Tibial nerve (tissue), 4 donors: ENCODE measurements at regions not wholly inside any gene's neighbourhood (a gene's known extent, or its start where the extent isn't known, plus 50 kb on each side); places are given as distances from the start of the nearest gene placed in this dataset.
"Not testable (repeated sequence)": the region's sequence is repeated elsewhere in the genome, so short reads cannot be mapped to it uniquely, and the experiment has no call there.

Experiments
- DNase-seq, 2 donors: peaks; one replicate each; pipeline ENCODE4 v3.0.0-alpha.2; 2019; ENCODE audit warnings: low spot score in 2 of 2
- H3K27ac ChIP-seq, 4 donors: fragments of 200-600 bp; sonication (generic) in 3 of 4; one replicate each; pipeline ENCODE4 v1.5.1; 2017 to 2019; ENCODE audit warnings: mild to moderate bottlenecking in 1 of 4
- H3K27me3 ChIP-seq, 2 donors: fragments of 200-600 bp; sonication (generic) in 1 of 2; one replicate each; pipeline versions ENCODE4 v1.5.1 to v1.6.0; 2017 to 2019
- H3K36me3 ChIP-seq, 3 donors: fragments of 200-600 bp; sonication (generic); one replicate each; pipeline ENCODE4 v1.5.1; 2018 to 2019
- H3K4me1 ChIP-seq, 4 donors: fragments of 200-600 bp; sonication (generic) in 3 of 4; one replicate each; pipeline ENCODE4 v1.5.1; 2017 to 2019
- H3K4me3 ChIP-seq, 4 donors: fragments of 200-600 bp; sonication (generic) in 3 of 4; one replicate each; pipeline ENCODE4 v1.5.1; 2017 to 2019; ENCODE audit warnings: mild to moderate bottlenecking in 1 of 4, moderate library complexity in 1 of 4
- H3K9me3 ChIP-seq, 4 donors: fragments of 200-600 bp; sonication (generic) in 3 of 4; one replicate each; pipeline ENCODE4 v1.5.1; 2017 to 2019
- EP300 ChIP-seq, 2 donors: sonication (generic); formaldehyde crosslinking; IDR thresholded peaks; one replicate each; pipeline ENCODE4 v1.6.1; 2017; ENCODE audit warnings: antibody characterized with exemption in 2 of 2, mild to moderate bottlenecking in 1 of 2
- POLR2A ChIP-seq, 2 donors: fragments of 450-650 bp; IDR thresholded peaks; one replicate each; pipeline ENCODE4 v1.6.1; 2017; ENCODE audit warnings: antibody characterized with exemption in 2 of 2, mild to moderate bottlenecking in 2 of 2, moderate library complexity in 2 of 2
- WGBS, 2 donors: methylation state at CpG; one replicate each; pipeline ENCODE4 v1.1.5; 2018; 5-methylcytosine and 5-hydroxymethylcytosine counted together
- TF ChIP-seq, protein P1 (sequence below), 5 experiments: fragments of 200-600 bp in 3 of 5; fragments of 450-650 bp in 2 of 5; sonication (generic) in 3 of 5; IDR thresholded peaks; one replicate each; pipeline ENCODE4 v1.5.1; 2016 to 2019; ENCODE audit warnings: antibody characterized with exemption in 5 of 5, mild to moderate bottlenecking in 3 of 5, moderate library complexity in 2 of 5

DNA sequence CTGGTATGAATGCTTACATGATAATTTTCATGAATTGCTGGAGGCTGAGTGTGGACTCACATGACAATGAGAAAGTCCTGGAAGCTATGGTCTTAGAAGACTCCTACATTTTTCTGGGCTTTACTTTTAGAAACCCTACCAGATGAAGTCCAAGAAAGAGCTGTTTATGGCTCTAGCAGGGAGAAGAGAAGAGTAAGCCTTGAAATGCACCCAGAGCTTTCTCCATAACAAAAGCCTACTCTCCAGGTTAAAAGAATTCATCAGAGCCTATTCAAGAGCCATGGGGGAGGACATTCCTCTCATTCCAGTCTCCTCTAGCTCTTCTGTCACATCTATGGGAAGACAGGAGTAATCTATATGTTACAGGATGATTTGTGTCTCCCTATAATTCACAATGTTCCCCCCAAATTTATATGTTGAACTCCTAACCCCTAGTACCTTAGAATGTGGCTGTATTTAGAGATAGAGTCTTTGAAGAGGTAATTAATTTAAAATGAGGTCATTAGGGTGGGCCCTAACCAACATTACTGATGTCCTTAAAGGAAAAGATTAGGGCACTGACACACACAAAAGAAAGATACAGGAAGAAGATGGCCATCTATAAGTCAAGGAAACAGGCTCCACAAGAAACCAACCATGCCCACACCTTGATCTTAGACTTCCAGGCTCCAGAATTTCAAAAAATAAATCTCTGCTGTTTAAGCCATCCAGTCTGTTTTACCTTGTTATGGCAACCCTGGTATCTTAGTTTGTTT is 193.8 kb upstream of the PTER start:
- H3K36me3 ChIP-seq, result no peaks in the 10 kb centered on the region
- no peaks in the 10 kb centered on the region for H3K27me3 ChIP-seq
- H3K4me3 ChIP-seq, result no peak overlapping the region
- no peaks in the 10 kb centered on the region for H3K4me1 ChIP-seq
- TF ChIP-seq EP300 (IDR thresholded peaks at IDR 0.05) (no peak), POLR2A (IDR thresholded peaks at IDR 0.05) (no peak)
- TF ChIP-seq, protein P1, sequence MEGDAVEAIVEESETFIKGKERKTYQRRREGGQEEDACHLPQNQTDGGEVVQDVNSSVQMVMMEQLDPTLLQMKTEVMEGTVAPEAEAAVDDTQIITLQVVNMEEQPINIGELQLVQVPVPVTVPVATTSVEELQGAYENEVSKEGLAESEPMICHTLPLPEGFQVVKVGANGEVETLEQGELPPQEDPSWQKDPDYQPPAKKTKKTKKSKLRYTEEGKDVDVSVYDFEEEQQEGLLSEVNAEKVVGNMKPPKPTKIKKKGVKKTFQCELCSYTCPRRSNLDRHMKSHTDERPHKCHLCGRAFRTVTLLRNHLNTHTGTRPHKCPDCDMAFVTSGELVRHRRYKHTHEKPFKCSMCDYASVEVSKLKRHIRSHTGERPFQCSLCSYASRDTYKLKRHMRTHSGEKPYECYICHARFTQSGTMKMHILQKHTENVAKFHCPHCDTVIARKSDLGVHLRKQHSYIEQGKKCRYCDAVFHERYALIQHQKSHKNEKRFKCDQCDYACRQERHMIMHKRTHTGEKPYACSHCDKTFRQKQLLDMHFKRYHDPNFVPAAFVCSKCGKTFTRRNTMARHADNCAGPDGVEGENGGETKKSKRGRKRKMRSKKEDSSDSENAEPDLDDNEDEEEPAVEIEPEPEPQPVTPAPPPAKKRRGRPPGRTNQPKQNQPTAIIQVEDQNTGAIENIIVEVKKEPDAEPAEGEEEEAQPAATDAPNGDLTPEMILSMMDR (IDR thresholded peaks at IDR 0.05), result no peak
- H3K27ac ChIP-seq, result no peak overlapping the region
- no peak for DNase-seq
- H3K9me3 ChIP-seq, result peaks cover 0 to 6% (median 0%) of the 10 kb centered on the region in 4 donors

DNA sequence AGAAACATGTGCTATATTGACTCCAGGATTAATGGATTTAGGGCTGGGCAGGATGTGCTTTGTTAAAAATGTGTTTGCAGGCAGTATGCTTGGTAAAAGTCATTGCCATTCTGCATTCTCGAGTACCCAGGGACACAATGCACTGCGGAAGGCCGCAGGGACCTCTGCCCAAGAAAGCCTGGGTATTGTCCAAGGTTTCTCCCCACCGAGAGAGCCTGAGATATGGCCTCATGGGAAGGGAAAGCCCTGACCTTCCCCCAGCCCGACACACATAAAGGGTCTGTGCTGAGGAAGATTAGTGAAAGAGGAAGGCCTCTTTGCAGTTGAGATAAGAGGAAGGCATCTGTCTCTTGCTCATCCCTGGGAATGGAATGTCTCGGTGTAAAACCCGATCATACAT is 186.7 kb upstream of the PTER start:
- H3K9me3 ChIP-seq, result peaks cover 0 to 16% (median 0%) of the 10 kb centered on the region in 4 donors
- not testable (repeated sequence) for H3K36me3 ChIP-seq, H3K27me3 ChIP-seq, H3K4me1 ChIP-seq, DNase-seq, H3K4me3 ChIP-seq, H3K27ac ChIP-seq
- 72 to 75% methylated on average over 7 of the region's 7 CpGs for WGBS, 2 donors

DNA sequence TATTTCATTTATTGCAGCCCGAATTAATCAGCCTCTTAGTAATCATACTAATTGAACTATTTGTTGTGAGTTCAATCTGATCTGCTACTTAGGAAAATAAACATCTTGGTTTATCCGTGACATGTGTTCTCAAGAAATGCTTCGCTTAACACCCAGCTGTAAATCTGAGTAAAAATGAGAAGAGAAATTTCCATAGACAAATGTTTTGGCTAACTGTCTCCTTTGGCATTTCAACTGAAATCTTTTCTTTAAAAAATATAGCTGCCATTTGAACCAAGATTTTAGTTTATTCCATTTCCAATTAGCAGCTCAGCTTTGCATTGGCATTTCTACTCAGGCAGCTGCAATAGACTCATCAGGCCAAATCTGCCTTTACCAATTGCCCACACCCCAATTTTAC is 180.5 kb upstream of the PTER start:
- 88 to 93% methylated on average over 3 of the region's 3 CpGs for WGBS, 2 donors
- no peak for TF ChIP-seq POLR2A (IDR thresholded peaks at IDR 0.05)
- TF ChIP-seq, protein P1 (IDR thresholded peaks at IDR 0.05), result no peak
- no peak for TF ChIP-seq EP300 (IDR thresholded peaks at IDR 0.05)
- Histone ChIP-seq H3K27ac (no peak overlapping the region), H3K36me3 (no peaks in the 10 kb centered on the region), H3K4me1 (no peaks in the 10 kb centered on the region), H3K27me3 (no peaks in the 10 kb centered on the region), H3K9me3 (peaks cover 0 to 16% (median 0%) of the 10 kb centered on the region in 4 donors), H3K4me3 (no peak overlapping the region)
- no peak for DNase-seq

DNA sequence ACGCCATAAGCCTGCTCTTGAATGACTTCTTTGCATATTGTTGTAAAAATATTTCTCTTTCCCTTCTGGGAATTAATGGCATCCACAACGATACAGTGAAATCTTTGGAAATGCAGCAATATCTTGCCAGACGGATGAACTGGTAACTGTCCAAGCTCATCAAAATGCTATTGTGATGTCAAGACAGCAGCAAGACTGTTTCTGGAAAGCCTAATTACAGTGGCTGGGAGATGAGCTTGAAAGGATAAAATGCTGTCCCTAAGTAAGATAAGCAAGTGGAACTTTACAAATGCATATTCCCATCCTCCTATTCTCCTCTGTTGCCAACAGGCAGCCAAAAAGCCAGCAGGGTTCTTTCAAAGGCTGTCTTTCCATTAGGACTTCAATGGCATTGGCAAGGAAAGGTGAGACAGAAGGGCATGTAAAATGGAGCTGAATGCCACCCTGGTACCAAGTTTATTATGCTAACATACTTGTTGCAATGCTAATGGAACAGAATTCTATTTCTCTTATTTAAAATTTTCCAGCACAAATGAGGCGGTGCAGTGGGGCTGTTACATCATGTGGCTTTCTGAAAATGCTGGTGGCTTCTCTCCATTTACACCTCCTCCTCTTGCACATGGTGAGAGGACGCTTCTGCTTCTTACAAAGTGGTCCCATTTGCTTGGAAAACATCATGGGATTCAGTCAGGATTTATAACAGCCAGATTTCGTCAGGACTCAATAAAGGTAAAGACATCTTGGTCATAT is 178.3 kb upstream of the PTER start:
- no peak for TF ChIP-seq POLR2A (IDR thresholded peaks at IDR 0.05)
- no peak for TF ChIP-seq EP300 (IDR thresholded peaks at IDR 0.05)
- TF ChIP-seq, protein P1 (IDR thresholded peaks at IDR 0.05), result no peak
- Histone ChIP-seq H3K27me3 (no peaks in the 10 kb centered on the region), H3K9me3 (peaks cover 0 to 10% (median 0%) of the 10 kb centered on the region in 4 donors), H3K27ac (no peak overlapping the region), H3K4me1 (no peaks in the 10 kb centered on the region), H3K4me3 (no peak overlapping the region), H3K36me3 (no peaks in the 10 kb centered on the region)
- no peak for DNase-seq
- 50 to 51% methylated on average over 6 of the region's 6 CpGs for WGBS, 2 donors

DNA sequence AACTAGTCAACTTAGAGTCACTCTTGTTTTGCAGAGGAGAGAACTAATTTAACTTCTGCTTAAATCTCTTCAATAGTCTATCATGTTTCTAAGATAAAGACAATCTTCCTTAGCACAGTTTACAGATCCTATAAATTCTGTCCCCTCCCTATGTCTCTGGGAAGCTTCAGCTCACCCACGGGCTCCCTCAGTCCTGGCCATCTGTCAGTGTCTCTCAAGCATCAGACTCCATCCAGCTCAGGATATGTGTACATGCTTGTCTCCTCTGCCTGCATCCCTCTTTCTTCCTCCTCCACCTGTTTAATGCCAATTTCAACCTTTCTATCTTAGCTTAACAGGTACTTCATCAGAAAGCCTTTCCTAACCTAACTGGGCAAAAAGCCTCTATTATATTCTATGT is 177.1 kb upstream of the PTER start:
- TF ChIP-seq EP300 (IDR thresholded peaks at IDR 0.05) (no peak), POLR2A (IDR thresholded peaks at IDR 0.05) (no peak)
- TF ChIP-seq, protein P1 (IDR thresholded peaks at IDR 0.05), result no peak
- no peaks in the 10 kb centered on the region for H3K4me1 ChIP-seq
- H3K27ac ChIP-seq, result no peak overlapping the region
- no peaks in the 10 kb centered on the region for H3K36me3 ChIP-seq
- DNase-seq, result no peak
- no peak overlapping the region for H3K4me3 ChIP-seq
- H3K9me3 ChIP-seq, result no peaks in the 10 kb centered on the region
- no peaks in the 10 kb centered on the region for H3K27me3 ChIP-seq
- 61 to 73% methylated on average over 1 of the region's 1 CpG for WGBS, 2 donors
